Astrocyte (in vitro differentiated cells and primary cell): ENCODE measurements at regions not wholly inside any gene's neighbourhood (a gene's known extent, or its start where the extent isn't known, plus 50 kb on each side); places are given as distances from the start of the nearest gene placed in this dataset.

Experiments used
- DNase-seq: peaks from one replicate; pipeline ENCODE4 v3.0.0-alpha.2; 2010; ENCODE audit warnings: low read depth
- FAIRE-seq: peaks from 2 replicates; lab custom pipeline; 2011; peaks lifted over from hg19 to GRCh38; lab: Jason Lieb, UNC
- H2AFZ ChIP-seq: 2 replicates; pipeline ENCODE4 v1.6.0; 2012; ENCODE audit warnings: low read depth, low read length, inconsistent platforms
- H3K27ac ChIP-seq: 2 replicates; pipeline ENCODE4 v1.5.1; 2011; ENCODE audit warnings: low read depth, low read length, inconsistent platforms
- H3K27me3 ChIP-seq: 2 replicates; pipeline ENCODE4 v1.6.0; 2011; ENCODE audit warnings: low read length, inconsistent platforms; ENCODE audit not compliant: insufficient read depth
- H3K36me3 ChIP-seq: 2 replicates; pipeline ENCODE4 v1.5.1; 2011; ENCODE audit warnings: low read length, inconsistent platforms; ENCODE audit not compliant: insufficient read depth
- H3K4me1 ChIP-seq: 2 replicates; pipeline ENCODE4 v1.5.1; 2011; ENCODE audit warnings: low read length, inconsistent platforms; ENCODE audit not compliant: insufficient read depth
- H3K4me2 ChIP-seq: 2 replicates; pipeline ENCODE4 v1.6.0; 2012; ENCODE audit warnings: low read length, inconsistent platforms
- H3K4me3 ChIP-seq: 2 replicates; pipeline ENCODE4 v1.5.1; 2011; ENCODE audit warnings: low read depth, mild to moderate bottlenecking, low read length, inconsistent platforms; ENCODE audit not compliant: insufficient read depth
- H3K79me2 ChIP-seq: 2 replicates; pipeline ENCODE4 v1.6.0; 2012; ENCODE audit warnings: mild to moderate bottlenecking, low read length, inconsistent platforms; ENCODE audit not compliant: insufficient read depth
- H3K9ac ChIP-seq: 2 replicates; pipeline ENCODE4 v1.6.0; 2012; ENCODE audit warnings: mild to moderate bottlenecking, low read length, inconsistent platforms
- H3K9me3 ChIP-seq: 2 replicates; pipeline ENCODE4 v1.5.1; 2012; ENCODE audit warnings: low read depth, mild to moderate bottlenecking, low read length, inconsistent platforms; ENCODE audit not compliant: insufficient read depth
- H4K20me1 ChIP-seq: 2 replicates; pipeline ENCODE4 v1.6.0; 2012; ENCODE audit warnings: low read length, inconsistent platforms; ENCODE audit not compliant: insufficient read depth
- H3K27ac Mint-ChIP-seq: one replicate; pipeline ENCODE4 v1.8.0; 2021; ENCODE audit warnings: mild to moderate bottlenecking, mixed read lengths; ENCODE audit not compliant: unreplicated experiment
- H3K27me3 Mint-ChIP-seq: one replicate; pipeline ENCODE4 v1.8.0; 2021; ENCODE audit warnings: low read depth, mixed read lengths; ENCODE audit not compliant: unreplicated experiment
- H3K36me3 Mint-ChIP-seq: one replicate; pipeline ENCODE4 v1.8.0; 2021; ENCODE audit warnings: low read depth, mixed read lengths; ENCODE audit not compliant: unreplicated experiment
- H3K4me1 Mint-ChIP-seq: one replicate; pipeline ENCODE4 v1.8.0; 2021; ENCODE audit warnings: low read depth, mixed read lengths; ENCODE audit not compliant: unreplicated experiment
- H3K4me3 Mint-ChIP-seq: one replicate; pipeline ENCODE4 v1.8.0; 2021; ENCODE audit warnings: mild to moderate bottlenecking, moderate library complexity, mixed read lengths; ENCODE audit not compliant: unreplicated experiment
- H3K9me3 Mint-ChIP-seq: one replicate; pipeline ENCODE4 v1.8.0; 2021; ENCODE audit warnings: mild to moderate bottlenecking, mixed read lengths; ENCODE audit not compliant: unreplicated experiment
- CTCF ChIP-seq: IDR thresholded peaks from 2 replicates; pipeline ENCODE4 v1.5.1; 2011; ENCODE audit warnings: low read depth, mild to moderate bottlenecking, inconsistent platforms, low read length, moderate library complexity; ENCODE audit not compliant: insufficient read depth
- EZH2 ChIP-seq: IDR thresholded peaks from 2 replicates; pipeline ENCODE4 v1.6.1; 2012; ENCODE audit warnings: mild to moderate bottlenecking, low read length, inconsistent platforms; ENCODE audit not compliant: insufficient read depth

- no peaks in the 10 kb centered on the region for H3K27me3 ChIP-seq
- no peak overlapping the region for H3K27ac ChIP-seq
- H3K36me3 ChIP-seq: no peaks in the 10 kb centered on the region
- H3K4me1 ChIP-seq: peaks cover 19% of the 10 kb centered on the region
- peaks cover 32% of the 10 kb centered on the region for H3K4me1 Mint-ChIP-seq
- FAIRE-seq (no peak), DNase-seq (no peak)
- no peak overlapping the region for H3K4me2 ChIP-seq
- H4K20me1 ChIP-seq: no peaks in the 10 kb centered on the region
- TF ChIP-seq EZH2: no peak
- no peak for TF ChIP-seq CTCF
- H3K9me3 ChIP-seq: no peaks in the 10 kb centered on the region
- H3K9ac ChIP-seq: no peak overlapping the region
- H3K36me3 Mint-ChIP-seq: no peaks in the 10 kb centered on the region
- H3K79me2 ChIP-seq: no peaks in the 10 kb centered on the region
- no peak overlapping the region for H3K4me3 ChIP-seq
- H3K27me3 Mint-ChIP-seq: peaks cover 2% of the 10 kb centered on the region
- H3K4me3 Mint-ChIP-seq: no peak overlapping the region
- no peak overlapping the region for H3K27ac Mint-ChIP-seq
- H3K9me3 Mint-ChIP-seq: no peaks in the 10 kb centered on the region
- no peak overlapping the region for H2AFZ ChIP-seq
Observed at GRCh38 chr2:7194950-7195349, 277.7 kb downstream of the RNF144A start.

GRCh38 chr2:7196883-7197282, 279.7 kb downstream of the RNF144A start:
- Mint-ChIP-seq H3K4me3 (no peak overlapping the region), H3K36me3 (no peaks in the 10 kb centered on the region), H3K9me3 (no peaks in the 10 kb centered on the region), H3K27ac (no peak overlapping the region), H3K27me3 (peaks cover 2% of the 10 kb centered on the region), H3K4me1 (peaks cover 16% of the 10 kb centered on the region)
- Histone ChIP-seq H3K79me2 (no peaks in the 10 kb centered on the region), H3K4me3 (no peak overlapping the region), H3K9me3 (no peaks in the 10 kb centered on the region), H3K9ac (no peak overlapping the region), H3K4me1 (peaks cover 6% of the 10 kb centered on the region), H3K27me3 (no peaks in the 10 kb centered on the region), H4K20me1 (no peaks in the 10 kb centered on the region), H3K27ac (no peak overlapping the region), H3K4me2 (no peak overlapping the region), H3K36me3 (no peaks in the 10 kb centered on the region), H2AFZ (no peak overlapping the region)
- TF ChIP-seq EZH2 (no peak), CTCF (no peak)
- no peak for DNase-seq
- no peak for FAIRE-seq

GRCh38 chr2:7201851-7202250, 284.6 kb downstream of the RNF144A start:
- H3K27me3 Mint-ChIP-seq: peaks cover 2% of the 10 kb centered on the region
- TF ChIP-seq CTCF (no peak), EZH2 (no peak)
- no peaks in the 10 kb centered on the region for H3K4me1 Mint-ChIP-seq
- Histone ChIP-seq H2AFZ (no peak overlapping the region), H3K4me2 (no peak overlapping the region), H3K4me1 (no peaks in the 10 kb centered on the region), H3K79me2 (no peaks in the 10 kb centered on the region), H3K4me3 (no peak overlapping the region), H3K27ac (no peak overlapping the region), H3K9ac (no peak overlapping the region), H3K27me3 (no peaks in the 10 kb centered on the region), H4K20me1 (no peaks in the 10 kb centered on the region), H3K36me3 (no peaks in the 10 kb centered on the region), H3K9me3 (no peaks in the 10 kb centered on the region)
- FAIRE-seq: no peak
- no peak for DNase-seq
- no peak overlapping the region for H3K4me3 Mint-ChIP-seq
- no peaks in the 10 kb centered on the region for H3K36me3 Mint-ChIP-seq
- H3K9me3 Mint-ChIP-seq: no peaks in the 10 kb centered on the region
- no peak overlapping the region for H3K27ac Mint-ChIP-seq
